WTC11 (cell line): ENCODE measurements at regions not wholly inside any gene's neighbourhood (a gene's known extent, or its start where the extent isn't known, plus 50 kb on each side); places are given as distances from the start of the nearest gene placed in this dataset.

ENCODE experiments used
- ATAC-seq: fragments of 200-7000 bp; cut with Tn5 transposase; 2 replicates; pipeline ENCODE4 v1.10.0; 2021; ENCODE audit warnings: mild to moderate bottlenecking, moderate library complexity
- CTCF ChIA-PET: fragments of 300-600 bp; sonication (Branson Sonifier 250); formaldehyde crosslinking; loops from one replicate; lab custom pipeline; 2021; ENCODE audit warnings: antibody characterized with exemption; lab: Charles Lee
- POLR2A ChIA-PET: fragments of 350-600 bp; sonication (Branson Sonifier 250); formaldehyde crosslinking; loops from one replicate; lab custom pipeline; 2021; ENCODE audit warnings: antibody characterized with exemption; lab: Charles Lee
- DNase-seq: peaks from one replicate; pipeline ENCODE4 v3.0.0; 2021; ENCODE audit warnings: low spot score
- H3K27ac Mint-ChIP-seq: 2 replicates; pipeline ENCODE4 v1.8.0; 2021; ENCODE audit warnings: mixed read lengths
- H3K27me3 Mint-ChIP-seq: 2 replicates; pipeline ENCODE4 v1.8.0; 2021; ENCODE audit warnings: low read depth, mild to moderate bottlenecking, moderate library complexity, mixed read lengths
- H3K36me3 Mint-ChIP-seq: 2 replicates; pipeline ENCODE4 v1.8.0; 2021; ENCODE audit warnings: mixed read lengths
- H3K4me1 Mint-ChIP-seq: 2 replicates; pipeline ENCODE4 v1.8.0; 2022; ENCODE audit warnings: mixed read lengths
- H3K4me3 Mint-ChIP-seq: 2 replicates; pipeline ENCODE4 v1.8.0; 2021; ENCODE audit warnings: mild to moderate bottlenecking, moderate library complexity, mixed read lengths
- H3K9me3 Mint-ChIP-seq: 2 replicates; pipeline ENCODE4 v1.8.0; 2021; ENCODE audit warnings: mixed read lengths
- ATF1 ChIP-seq: sonication (generic); formaldehyde crosslinking; IDR thresholded peaks from 2 replicates; pipeline ENCODE4 v1.8.1; 2023; ENCODE audit warnings: mild to moderate bottlenecking, moderate library complexity, missing genetic modification reagents
- CDX4 ChIP-seq: fragments of 250-450 bp; sonication (Bioruptor Pico); IDR thresholded peaks from 2 replicates; pipeline ENCODE4 v1.9.0; 2021; ENCODE audit warnings: moderate library complexity, mild to moderate bottlenecking, inconsistent platforms, borderline replicate concordance
- CREB1 ChIP-seq: sonication (generic); formaldehyde crosslinking; IDR thresholded peaks from 2 replicates; pipeline ENCODE4 v1.8.0; 2023; ENCODE audit warnings: mild to moderate bottlenecking, missing genetic modification reagents
- E2F1 ChIP-seq: sonication (generic); formaldehyde crosslinking; IDR thresholded peaks from 2 replicates; pipeline ENCODE4 v1.8.0; 2022; ENCODE audit warnings: mild to moderate bottlenecking, missing genetic modification reagents
- E2F4 ChIP-seq: sonication (generic); formaldehyde crosslinking; IDR thresholded peaks from 2 replicates; pipeline ENCODE4 v1.8.1; 2022; ENCODE audit warnings: low read depth, mild to moderate bottlenecking, moderate library complexity, missing genetic modification reagents, borderline replicate concordance
- EMX1 ChIP-seq: fragments of 250-450 bp; sonication (Bioruptor Pico); IDR thresholded peaks from 2 replicates; pipeline ENCODE4 v1.8.0; 2021; ENCODE audit warnings: mild to moderate bottlenecking
- ERG ChIP-seq: fragments of 250-450 bp; sonication (Bioruptor Pico); IDR thresholded peaks from 2 replicates; pipeline ENCODE4 v1.8.0; 2021; ENCODE audit warnings: mild to moderate bottlenecking
- FOXP1 ChIP-seq: sonication (generic); formaldehyde crosslinking; IDR thresholded peaks from 2 replicates; pipeline ENCODE4 v1.8.0; 2022; ENCODE audit warnings: missing genetic modification reagents, mild to moderate bottlenecking, moderate library complexity, borderline replicate concordance
- FOXP4 ChIP-seq: sonication (generic); formaldehyde crosslinking; IDR thresholded peaks from 2 replicates; pipeline ENCODE4 v1.8.0; 2022; ENCODE audit warnings: mild to moderate bottlenecking, missing genetic modification reagents
- GRHL2 ChIP-seq: fragments of 250-450 bp; sonication (Bioruptor Pico); IDR thresholded peaks from 2 replicates; pipeline ENCODE4 v1.8.0; 2022; ENCODE audit warnings: mild to moderate bottlenecking, moderate library complexity; ENCODE audit not compliant: insufficient replicate concordance, severe bottlenecking
- IRF1 ChIP-seq: sonication (generic); formaldehyde crosslinking; IDR thresholded peaks from 2 replicates; pipeline ENCODE4 v1.8.0; 2023; ENCODE audit warnings: missing genetic modification reagents
- JUN ChIP-seq: sonication (generic); formaldehyde crosslinking; IDR thresholded peaks from 2 replicates; pipeline ENCODE4 v1.8.0; 2023; ENCODE audit warnings: mild to moderate bottlenecking, missing genetic modification reagents
- MAX ChIP-seq: sonication (generic); formaldehyde crosslinking; IDR thresholded peaks from 2 replicates; pipeline ENCODE4 v1.8.0; 2022; ENCODE audit warnings: mild to moderate bottlenecking, missing genetic modification reagents
- NFATC4 ChIP-seq: fragments of 250-450 bp; sonication (Bioruptor Pico); IDR thresholded peaks from 2 replicates; pipeline ENCODE4 v1.9.0; 2021; ENCODE audit warnings: mild to moderate bottlenecking
- NR1H2 ChIP-seq: sonication (generic); formaldehyde crosslinking; IDR thresholded peaks from 2 replicates; pipeline ENCODE4 v1.9.0; 2021; ENCODE audit warnings: mild to moderate bottlenecking, moderate library complexity, missing genetic modification reagents
- PREB ChIP-seq: sonication (generic); formaldehyde crosslinking; IDR thresholded peaks from 2 replicates; pipeline ENCODE4 v1.8.1; 2022; ENCODE audit warnings: mild to moderate bottlenecking, missing genetic modification reagents, moderate library complexity, borderline replicate concordance
- RELA ChIP-seq: sonication (generic); formaldehyde crosslinking; IDR thresholded peaks from 2 replicates; pipeline ENCODE4 v1.8.1; 2022; ENCODE audit warnings: missing genetic modification reagents, mild to moderate bottlenecking, borderline replicate concordance
- ZBTB43 ChIP-seq: sonication (generic); formaldehyde crosslinking; IDR thresholded peaks from 2 replicates; pipeline ENCODE4 v1.8.1; 2023; ENCODE audit warnings: mild to moderate bottlenecking, missing genetic modification reagents
- ZNF396 ChIP-seq: fragments of 250-450 bp; sonication (Bioruptor Pico); IDR thresholded peaks from 2 replicates; pipeline ENCODE4 v1.8.0; 2021; ENCODE audit warnings: mild to moderate bottlenecking, moderate library complexity, borderline replicate concordance
- ZNF423 ChIP-seq: fragments of 250-450 bp; sonication (Bioruptor Pico); IDR thresholded peaks from 2 replicates; pipeline ENCODE4 v2.1.2; 2022; ENCODE audit warnings: mild to moderate bottlenecking, moderate library complexity
- ZNF671 ChIP-seq: fragments of 250-450 bp; sonication (Bioruptor Pico); IDR thresholded peaks from 2 replicates; pipeline ENCODE4 v1.8.0; 2021; ENCODE audit warnings: mild to moderate bottlenecking

GRCh38 chrX:80098038-80098437 lies 83.5 kb downstream of the TBX22 start:
- no peak overlapping the region for H3K27ac Mint-ChIP-seq
- H3K4me3 Mint-ChIP-seq: no peak overlapping the region
- ChIA-PET POLR2A (interaction anchor here (0.7 kb wide), 1 partner anchor 21 kb away, joined by 5 read pairs; no protein-coding TSS in a partner anchor), CTCF (no interaction called here)
- DNase-seq: no peak
- no peak for TF ChIP-seq JUN (CRISPR knock-in tag)
- TF ChIP-seq ZNF671 (CRISPR knock-in tag): no peak
- H3K4me1 Mint-ChIP-seq: 0 out of 2 replicates have a peak, but pooled peaks cover 5% of the 10 kb centered on the region
- no peaks in the 10 kb centered on the region for H3K27me3 Mint-ChIP-seq
- H3K36me3 Mint-ChIP-seq: peaks cover 3% of the 10 kb centered on the region; the same call in 1 of the 2 replicates
- no peak for ATAC-seq
- peaks cover 4% of the 10 kb centered on the region; the same call in 1 of the 2 replicates for H3K9me3 Mint-ChIP-seq

- H3K27ac Mint-ChIP-seq: no peak overlapping the region
- ATAC-seq: no peak
- POLR2A ChIA-PET: no interaction called here
- TF ChIP-seq CREB1 (CRISPR knock-in tag) (no peak), PREB (CRISPR knock-in tag) (no peak), ZBTB43 (CRISPR knock-in tag) (no peak), NFATC4 (CRISPR knock-in tag) (no peak), ZNF423 (CRISPR knock-in tag) (no peak), MAX (CRISPR knock-in tag) (no peak)
- peaks cover 5% of the 10 kb centered on the region for H3K36me3 Mint-ChIP-seq
- peaks cover 2% of the 10 kb centered on the region; the same call in 1 of the 2 replicates for H3K9me3 Mint-ChIP-seq
- no peaks in the 10 kb centered on the region for H3K27me3 Mint-ChIP-seq
- CTCF ChIA-PET: no interaction called here
- no peak for DNase-seq
- H3K4me3 Mint-ChIP-seq: no peak overlapping the region
- H3K4me1 Mint-ChIP-seq: peaks cover 7% of the 10 kb centered on the region
Measured at GRCh38 chrX:80120335-80120734, 105.8 kb downstream of the TBX22 start.

GRCh38 chrX:80138938-80139337 lies 124.4 kb downstream of the TBX22 start:
- ChIA-PET CTCF (no interaction called here), POLR2A (no interaction called here)
- peaks cover 32% of the 10 kb centered on the region for H3K4me1 Mint-ChIP-seq
- DNase-seq (no peak), ATAC-seq (no peak)
- peaks cover 4% of the 10 kb centered on the region; the same call in 1 of the 2 replicates for H3K36me3 Mint-ChIP-seq
- H3K4me3 Mint-ChIP-seq: no peak overlapping the region
- H3K27ac Mint-ChIP-seq: no peak overlapping the region
- H3K27me3 Mint-ChIP-seq: no peaks in the 10 kb centered on the region
- peaks cover 8% of the 10 kb centered on the region for H3K9me3 Mint-ChIP-seq
- no peak for TF ChIP-seq ZNF396 (CRISPR knock-in tag)
- TF ChIP-seq NR1H2 (CRISPR knock-in tag): no peak
- TF ChIP-seq E2F4 (CRISPR knock-in tag): no peak
- TF ChIP-seq PREB (CRISPR knock-in tag): no peak
- TF ChIP-seq ZNF423 (CRISPR knock-in tag): no peak
- no peak for TF ChIP-seq E2F1 (CRISPR knock-in tag)
- TF ChIP-seq ATF1 (CRISPR knock-in tag): no peak
- TF ChIP-seq RELA (CRISPR knock-in tag): no peak
- TF ChIP-seq FOXP1 (CRISPR knock-in tag): no peak
- no peak for TF ChIP-seq IRF1 (CRISPR knock-in tag)
- TF ChIP-seq GRHL2 (CRISPR knock-in tag): no peak
- TF ChIP-seq ERG (CRISPR knock-in tag): no peak
- TF ChIP-seq CDX4 (CRISPR knock-in tag): no peak
- TF ChIP-seq FOXP4: no peak
- no peak for TF ChIP-seq EMX1 (CRISPR knock-in tag)
